ENCODE measurements at regions not wholly inside any gene's neighbourhood (a gene's known extent, or its start where the extent isn't known, plus 50 kb on each side); places are given as distances from the start of the nearest gene placed in this dataset.

GRCh38 chr12:113537751-113538087, 66.0 kb upstream of the LHX5 start:
- TF ChIP-seq POLR2AphosphoS5 (IDR thresholded peaks at IDR 0.05) (no peak), CTCF (IDR thresholded peaks at IDR 0.05) (no peak), POLR2A (IDR thresholded peaks at IDR 0.05) (no peak), EP300 (IDR thresholded peaks at IDR 0.05) (no peak)
